ENCODE measurements at regions not wholly inside any gene's neighbourhood (a gene's known extent, or its start where the extent isn't known, plus 50 kb on each side); places are given as distances from the start of the nearest gene placed in this dataset.

DNA sequence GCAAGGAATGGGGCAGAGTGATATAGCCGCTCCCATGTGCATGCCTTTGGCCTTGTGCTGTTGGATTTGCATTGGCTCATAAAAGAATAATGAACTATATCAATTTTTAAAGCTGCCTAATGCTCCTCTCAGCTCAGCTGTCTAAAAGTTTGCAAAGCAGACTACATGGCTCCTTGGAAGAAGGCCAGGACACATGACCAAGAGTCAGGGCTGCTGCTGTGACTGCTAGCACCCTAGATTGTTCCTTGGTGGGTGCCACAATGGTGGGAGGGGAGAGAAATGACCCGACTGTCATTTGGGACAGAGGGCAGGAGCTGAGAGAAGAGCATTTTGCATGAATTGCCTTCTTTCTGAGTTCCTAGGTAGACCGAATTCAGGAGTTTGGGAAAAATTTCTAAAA, 307.9 kb downstream of the PDCD6IP start:
- no peak for TF ChIP-seq POLR2A (IDR thresholded peaks at IDR 0.05)
- TF ChIP-seq, protein P1, sequence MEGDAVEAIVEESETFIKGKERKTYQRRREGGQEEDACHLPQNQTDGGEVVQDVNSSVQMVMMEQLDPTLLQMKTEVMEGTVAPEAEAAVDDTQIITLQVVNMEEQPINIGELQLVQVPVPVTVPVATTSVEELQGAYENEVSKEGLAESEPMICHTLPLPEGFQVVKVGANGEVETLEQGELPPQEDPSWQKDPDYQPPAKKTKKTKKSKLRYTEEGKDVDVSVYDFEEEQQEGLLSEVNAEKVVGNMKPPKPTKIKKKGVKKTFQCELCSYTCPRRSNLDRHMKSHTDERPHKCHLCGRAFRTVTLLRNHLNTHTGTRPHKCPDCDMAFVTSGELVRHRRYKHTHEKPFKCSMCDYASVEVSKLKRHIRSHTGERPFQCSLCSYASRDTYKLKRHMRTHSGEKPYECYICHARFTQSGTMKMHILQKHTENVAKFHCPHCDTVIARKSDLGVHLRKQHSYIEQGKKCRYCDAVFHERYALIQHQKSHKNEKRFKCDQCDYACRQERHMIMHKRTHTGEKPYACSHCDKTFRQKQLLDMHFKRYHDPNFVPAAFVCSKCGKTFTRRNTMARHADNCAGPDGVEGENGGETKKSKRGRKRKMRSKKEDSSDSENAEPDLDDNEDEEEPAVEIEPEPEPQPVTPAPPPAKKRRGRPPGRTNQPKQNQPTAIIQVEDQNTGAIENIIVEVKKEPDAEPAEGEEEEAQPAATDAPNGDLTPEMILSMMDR (IDR thresholded peaks at IDR 0.05 in 8 of 11, conservative IDR thresholded peaks at IDR 0.05 in 3 of 11): no peak
- no peak for TF ChIP-seq POLR2AphosphoS5 (IDR thresholded peaks at IDR 0.05)
- 77 to 90% (median 81%) methylated on average over 3 of the region's 3 CpGs for WGBS, 5 donors
- intact Hi-C loops (cut with DNase I; ENCODE audit: low total_unique reads): no loop called here

DNA sequence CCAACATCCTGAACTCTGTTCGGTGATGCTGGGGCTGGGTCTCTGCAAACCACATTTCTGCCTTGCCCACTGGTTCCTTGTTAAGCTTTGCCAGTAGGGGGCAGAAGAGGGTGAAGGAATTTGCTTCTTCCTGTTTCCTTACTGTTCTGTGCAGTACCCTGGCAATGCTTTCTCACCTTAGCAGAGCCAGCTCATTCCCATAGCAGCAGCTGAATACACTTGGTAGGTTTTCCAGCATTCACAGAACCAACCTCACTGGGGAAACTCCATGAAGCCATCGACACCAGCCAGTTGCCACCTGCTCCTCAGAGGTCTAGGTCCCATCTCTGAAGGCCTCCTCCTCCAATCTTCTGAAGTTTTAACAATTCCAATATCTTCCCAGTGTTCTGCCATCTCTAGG, 308.4 kb downstream of the PDCD6IP start:
- Histone ChIP-seq H3K27me3 (replicated peaks in 1 of 7) (no peaks in the 10 kb centered on the region), H3K27ac (no peak overlapping the region), H3K9me3 (no peaks in the 10 kb centered on the region), H3K4me3 (no peak overlapping the region), H3K36me3 (no peaks in the 10 kb centered on the region), H3K4me1 (peaks cover 0 to 7% (median 0%) of the 10 kb centered on the region in 6 donors)
- intact Hi-C loops (cut with DNase I; ENCODE audit: low total_unique reads): no loop called here
- DNase-seq: no peak
- no peak for TF ChIP-seq POLR2AphosphoS5 (IDR thresholded peaks at IDR 0.05)
- TF ChIP-seq POLR2A (IDR thresholded peaks at IDR 0.05): no peak
- TF ChIP-seq, protein P1 (IDR thresholded peaks at IDR 0.05 in 8 of 11, conservative IDR thresholded peaks at IDR 0.05 in 3 of 11): peak in 7 of 11 experiments; percentile 16 to 57 (median 42)
- 47 to 53% (median 47%) methylated on average over 2 of the region's 2 CpGs for WGBS, 5 donors

More for the DNA sequence above, 307.9 kb downstream of the PDCD6IP start:
- H3K4me3 ChIP-seq: no peak overlapping the region
- DNase-seq: no peak
- H3K9me3 ChIP-seq: no peaks in the 10 kb centered on the region
- no peaks in the 10 kb centered on the region for H3K27me3 ChIP-seq (replicated peaks in 1 of 7)
- H3K4me1 ChIP-seq: peaks cover 0 to 7% (median 0%) of the 10 kb centered on the region in 6 donors
- no peaks in the 10 kb centered on the region for H3K36me3 ChIP-seq
- H3K27ac ChIP-seq: no peak overlapping the region

DNA sequence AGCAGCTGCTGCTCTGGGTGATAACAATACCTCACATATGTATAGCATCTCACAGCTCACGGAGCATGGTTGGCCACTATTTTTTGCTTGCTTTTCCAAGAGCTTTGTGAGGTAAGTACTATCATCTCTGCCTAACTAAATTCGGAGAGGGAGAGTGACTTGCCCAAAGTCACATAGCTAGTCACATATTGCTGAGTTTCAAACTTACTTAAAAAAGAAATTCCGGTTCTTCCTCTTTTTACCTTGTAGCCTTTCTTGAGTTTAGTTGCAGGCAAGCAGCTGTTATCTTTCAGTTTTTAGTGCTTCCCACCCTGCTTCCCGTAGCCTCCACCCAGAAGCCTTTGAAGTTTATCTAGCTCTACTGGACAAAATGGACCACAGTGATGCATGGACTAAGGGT, 309.2 kb downstream of the PDCD6IP start:
- Histone ChIP-seq H3K9me3 (no peaks in the 10 kb centered on the region), H3K36me3 (no peaks in the 10 kb centered on the region), H3K4me3 (no peak overlapping the region), H3K4me1 (peaks cover 0 to 7% (median 0%) of the 10 kb centered on the region in 6 donors), H3K27ac (no peak overlapping the region), H3K27me3 (replicated peaks in 1 of 7) (no peaks in the 10 kb centered on the region)
- no peak for DNase-seq
- intact Hi-C loops (cut with DNase I; ENCODE audit: low total_unique reads): no loop called here
- WGBS, 5 donors: 38 to 55% (median 46%) methylated on average over 4 of the region's 4 CpGs
- TF ChIP-seq, protein P1 (IDR thresholded peaks at IDR 0.05 in 8 of 11, conservative IDR thresholded peaks at IDR 0.05 in 3 of 11): no peak
- no peak for TF ChIP-seq POLR2A (IDR thresholded peaks at IDR 0.05)
- TF ChIP-seq POLR2AphosphoS5 (IDR thresholded peaks at IDR 0.05): no peak

DNA sequence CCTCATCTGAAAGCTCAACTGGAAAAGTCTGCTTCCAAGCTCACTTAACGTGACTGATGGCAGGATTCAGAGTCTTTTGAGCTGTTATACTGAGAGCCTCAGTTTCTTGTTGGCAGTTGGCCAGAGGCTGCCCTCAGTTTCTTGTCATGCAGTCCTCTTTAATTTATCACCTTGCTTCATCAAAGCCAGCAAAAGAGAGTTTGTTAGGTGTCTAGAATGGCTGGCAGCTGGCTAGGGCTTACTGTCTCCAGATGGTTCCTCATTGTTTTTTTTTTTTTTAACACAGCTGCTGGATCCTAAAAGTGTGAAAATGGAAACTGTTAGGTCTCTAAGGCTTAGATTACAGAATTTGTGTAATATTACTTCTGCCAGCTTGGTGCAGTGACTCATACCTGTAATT, 310.6 kb downstream of the PDCD6IP start:
- intact Hi-C loops (cut with DNase I; ENCODE audit: low total_unique reads): no loop called here
- Histone ChIP-seq H3K4me1 (peaks cover 0 to 7% (median 0%) of the 10 kb centered on the region in 6 donors), H3K36me3 (no peaks in the 10 kb centered on the region), H3K4me3 (no peak overlapping the region), H3K27me3 (replicated peaks in 1 of 7) (no peaks in the 10 kb centered on the region), H3K27ac (no peak overlapping the region), H3K9me3 (no peaks in the 10 kb centered on the region)
- TF ChIP-seq POLR2AphosphoS5 (IDR thresholded peaks at IDR 0.05): no peak
- TF ChIP-seq POLR2A (IDR thresholded peaks at IDR 0.05): no peak
- TF ChIP-seq, protein P1 (IDR thresholded peaks at IDR 0.05 in 8 of 11, conservative IDR thresholded peaks at IDR 0.05 in 3 of 11): no peak
- WGBS, 5 donors: 46 to 75% (median 71%) methylated on average over 1 of the region's 1 CpG
- no peak for DNase-seq

All from spleen (tissue), 11 donors.